Body of pancreas (tissue), 4 donors: ENCODE measurements at regions not wholly inside any gene's neighbourhood (a gene's known extent, or its start where the extent isn't known, plus 50 kb on each side); places are given as distances from the start of the nearest gene placed in this dataset.

ENCODE experiments used
- CTCF ChIP-seq, 7 experiments: fragments of 450-650 bp in 4 of 7; fragments of 200-600 bp in 3 of 7; sonication (generic) in 3 of 7; IDR thresholded peaks; one replicate each; pipeline ENCODE4 v1.5.1; 2016 to 2019; ENCODE audit warnings: antibody characterized with exemption in 7 of 7
- POLR2A ChIP-seq, 3 donors: fragments of 450-650 bp; IDR thresholded peaks; one replicate each; pipeline ENCODE4 v1.6.1; 2016; ENCODE audit warnings: antibody characterized with exemption in 3 of 3, mild to moderate bottlenecking in 2 of 3

- no peak for TF ChIP-seq POLR2A (IDR thresholded peaks at IDR 0.05)
- no peak for TF ChIP-seq CTCF (IDR thresholded peaks at IDR 0.05)
Measured at GRCh38 chr5:123763201-123763600, 251.2 kb downstream of the CSNK1G3 start.
